DMS 273 (cell line): ENCODE measurements at regions not wholly inside any gene's neighbourhood (a gene's known extent, or its start where the extent isn't known, plus 50 kb on each side); places are given as distances from the start of the nearest gene placed in this dataset.
"Not testable (repeated sequence)": the region's sequence is repeated elsewhere in the genome, so short reads cannot be mapped to it uniquely, and the experiment has no call there.

Experiments
- DNase-seq: peaks from one replicate; lab custom pipeline; 2025; ENCODE audit not compliant: unreplicated experiment; lab: John Stamatoyannopoulos, UW

DNA sequence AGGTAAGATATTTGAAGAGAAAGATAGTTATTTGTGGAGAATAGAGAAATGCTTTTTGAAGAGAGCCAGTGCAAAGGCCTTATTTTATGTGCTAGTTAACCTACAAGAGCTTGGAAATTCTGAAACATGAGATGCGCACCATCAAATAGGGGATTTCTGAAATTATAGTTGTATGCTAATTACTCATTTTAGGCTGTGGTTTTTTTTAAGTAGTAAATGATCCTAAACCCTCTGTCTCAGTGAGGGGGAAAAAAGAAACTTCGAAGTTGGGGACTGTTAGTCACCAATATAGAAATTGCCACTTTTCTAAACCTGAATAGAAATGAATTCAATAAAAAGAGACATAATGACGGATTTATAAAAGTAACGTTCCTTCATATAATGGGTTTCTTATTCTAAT is 119.3 kb upstream of the MDFIC start:
- no peak for DNase-seq

DNA sequence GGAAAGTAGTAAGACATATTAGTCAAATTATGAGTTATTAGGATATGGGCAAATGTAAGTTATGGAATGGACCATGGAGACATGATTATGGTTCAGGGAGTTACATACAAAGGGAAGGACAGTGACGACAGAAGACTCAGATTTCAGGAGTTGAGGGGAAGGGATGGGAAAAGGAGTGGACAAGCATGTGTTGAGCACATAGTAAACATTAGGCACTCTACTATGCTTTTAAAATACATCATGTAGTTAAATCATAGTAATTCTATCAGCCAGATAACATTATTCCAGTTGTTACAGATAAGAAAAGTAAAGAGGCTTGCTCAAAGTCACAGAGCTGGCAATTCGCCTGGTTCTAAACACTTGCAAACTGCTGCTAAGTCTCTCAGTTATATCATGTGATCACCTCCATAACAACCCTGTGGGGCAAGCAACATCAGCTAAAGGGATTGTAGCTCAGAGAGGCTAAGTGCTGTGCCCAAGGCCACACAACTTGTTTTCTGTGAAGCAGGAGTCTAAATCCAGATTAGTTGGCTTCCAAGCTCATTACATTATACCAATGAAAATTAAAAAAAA is 115.2 kb upstream of the MDFIC start:
- DNase-seq: peak; percentile 46

DNA sequence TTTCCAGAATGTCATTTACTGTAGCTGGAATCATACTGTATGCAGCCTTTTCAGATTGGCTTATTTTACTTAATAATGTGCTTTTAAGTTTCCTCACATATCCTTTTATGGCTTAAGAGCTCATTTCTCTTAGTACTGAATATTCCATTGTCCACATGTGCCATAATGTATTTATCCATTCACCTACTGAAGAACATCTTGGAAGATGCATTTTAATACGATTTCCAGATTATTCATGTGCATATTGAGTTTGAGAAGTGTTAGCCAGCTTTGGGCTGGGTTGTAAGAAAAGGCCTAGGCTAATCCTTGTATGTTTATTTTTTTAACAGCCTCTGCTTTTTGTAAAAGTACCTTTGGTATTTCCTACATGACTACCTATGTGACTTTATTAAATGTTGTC is 109.3 kb upstream of the MDFIC start:
- no peak for DNase-seq

DNA sequence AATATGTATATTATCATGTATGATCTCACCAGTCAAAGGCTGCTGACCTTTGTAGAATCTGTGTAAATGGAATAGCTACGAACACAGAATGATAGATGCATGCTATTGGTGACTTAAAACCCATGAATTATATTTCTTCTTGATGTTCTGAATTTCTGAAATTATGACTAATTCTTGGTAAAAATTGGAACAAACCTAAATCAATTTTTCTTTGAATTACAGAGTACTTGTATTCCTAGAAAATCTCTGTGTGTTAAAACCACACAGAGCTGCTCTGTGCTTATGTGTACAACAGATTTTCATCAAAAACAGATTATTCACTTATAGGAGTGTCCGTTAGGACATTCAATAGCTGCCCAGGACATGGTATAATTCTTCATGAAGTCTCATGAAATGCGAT is 108.3 kb upstream of the MDFIC start:
- DNase-seq: no peak

DNA sequence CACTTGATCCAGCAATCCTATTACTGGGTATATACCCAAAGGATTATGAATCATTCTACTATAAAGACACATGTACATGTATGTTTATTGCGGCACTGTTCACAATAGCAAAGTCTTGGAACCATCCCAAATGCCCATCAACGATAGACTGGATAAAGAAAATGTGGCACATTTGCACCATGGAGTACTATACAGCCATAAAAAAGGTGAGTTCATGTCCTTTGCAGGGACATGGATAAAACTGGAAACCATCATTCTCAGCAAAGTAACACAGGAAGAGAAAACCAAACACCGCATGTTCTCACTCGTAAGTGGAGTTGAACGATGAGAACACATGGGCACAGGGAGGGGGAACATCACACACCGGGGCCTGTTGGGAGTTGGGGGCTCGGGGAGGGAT is 104.9 kb upstream of the MDFIC start:
- DNase-seq: not testable (repeated sequence)

DNA sequence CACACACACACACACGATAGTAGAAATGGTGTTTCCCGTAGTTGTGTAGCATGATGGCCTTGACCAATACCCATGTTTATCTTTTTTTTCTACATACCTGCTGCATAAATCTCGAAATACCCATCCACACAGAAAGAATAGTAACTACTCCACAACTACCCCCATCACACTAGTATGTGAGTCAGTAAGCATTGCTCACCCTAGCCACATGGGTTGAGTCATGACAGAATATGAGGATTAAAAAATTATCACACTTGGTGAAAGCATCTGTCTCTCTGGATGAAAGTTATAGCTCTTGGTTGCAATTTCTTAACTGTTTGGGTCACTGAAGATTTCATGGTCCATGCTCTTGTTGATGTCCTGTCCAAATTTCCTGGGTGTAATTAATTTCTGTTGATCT is 103.4 kb upstream of the MDFIC start:
- peak; percentile 21 for DNase-seq

DNA sequence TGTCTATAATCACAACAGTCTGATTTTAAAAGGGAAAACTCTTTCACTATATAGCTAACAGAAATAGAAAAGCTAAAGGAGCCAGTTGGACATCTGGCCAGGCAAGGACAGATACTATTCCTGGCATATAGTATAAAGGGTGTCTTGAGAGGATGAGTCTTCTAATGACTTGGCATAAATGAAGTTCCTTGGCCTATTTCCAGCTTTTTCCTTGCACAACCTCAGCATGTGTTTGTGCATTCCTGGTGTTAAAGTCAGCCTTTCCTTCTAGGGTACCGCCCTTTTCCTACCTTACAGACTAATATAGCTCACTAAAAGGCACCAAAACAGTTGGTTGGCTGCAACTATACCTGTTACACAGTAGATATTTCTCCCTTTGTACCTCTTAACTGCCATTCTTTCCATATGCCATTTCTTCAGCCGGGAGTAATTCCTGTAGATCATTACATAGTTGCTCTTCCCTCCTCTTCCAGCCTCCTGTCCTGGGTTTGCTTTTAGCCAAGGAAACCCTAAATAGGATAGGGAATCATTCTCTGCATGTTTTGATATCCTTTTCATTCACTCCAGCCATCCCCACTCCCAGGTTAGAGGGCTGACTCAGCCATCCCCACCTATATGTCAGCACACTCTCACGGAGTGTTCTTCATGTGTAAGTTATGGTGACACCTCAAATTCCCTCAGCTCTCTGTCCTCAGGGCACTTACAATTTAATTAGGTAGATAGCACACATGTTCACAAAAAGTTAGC is 102.1 kb upstream of the MDFIC start:
- peak; percentile 86 for DNase-seq

DNA sequence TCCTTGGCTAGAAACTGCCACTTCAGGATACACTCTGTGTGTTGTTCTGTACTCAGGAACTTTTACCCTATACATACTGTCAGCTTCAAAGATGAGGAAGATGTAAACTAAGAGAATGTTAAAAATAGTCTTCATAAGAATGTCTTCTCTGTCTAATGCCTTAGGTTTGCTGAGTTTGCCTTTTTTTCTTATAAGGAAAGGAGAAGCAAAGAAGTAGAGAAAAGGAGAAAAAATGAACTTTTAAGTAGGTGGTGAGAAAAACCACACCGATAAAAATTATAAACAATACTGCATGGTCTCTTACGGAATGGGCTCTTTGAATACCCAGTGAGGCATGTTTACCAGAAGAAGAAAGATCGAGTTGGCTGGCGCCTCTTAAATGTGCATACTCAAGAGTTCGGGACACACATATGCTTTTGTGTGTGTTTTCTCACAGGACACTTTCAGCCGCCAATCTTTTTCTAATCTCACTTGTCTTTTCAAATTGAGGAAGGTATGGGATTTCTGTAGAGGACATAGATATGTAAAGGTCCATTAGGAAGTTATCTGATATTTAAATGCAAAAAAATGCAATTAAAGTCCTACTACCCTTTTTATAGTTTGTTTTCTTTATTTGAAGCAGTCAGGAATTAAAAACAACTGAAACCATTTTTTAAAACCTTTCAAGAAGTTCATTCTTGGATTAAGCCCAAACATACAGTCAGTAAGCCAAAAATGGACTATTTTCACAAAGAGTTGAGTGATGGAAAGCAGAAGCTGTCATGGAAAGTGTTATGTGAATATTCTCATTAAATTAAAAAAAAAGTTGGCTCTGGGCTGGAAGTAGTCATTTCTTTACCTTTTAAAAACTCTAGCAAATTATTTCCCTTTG is 100.6 kb upstream of the MDFIC start:
- DNase-seq: peak; percentile 13

DNA sequence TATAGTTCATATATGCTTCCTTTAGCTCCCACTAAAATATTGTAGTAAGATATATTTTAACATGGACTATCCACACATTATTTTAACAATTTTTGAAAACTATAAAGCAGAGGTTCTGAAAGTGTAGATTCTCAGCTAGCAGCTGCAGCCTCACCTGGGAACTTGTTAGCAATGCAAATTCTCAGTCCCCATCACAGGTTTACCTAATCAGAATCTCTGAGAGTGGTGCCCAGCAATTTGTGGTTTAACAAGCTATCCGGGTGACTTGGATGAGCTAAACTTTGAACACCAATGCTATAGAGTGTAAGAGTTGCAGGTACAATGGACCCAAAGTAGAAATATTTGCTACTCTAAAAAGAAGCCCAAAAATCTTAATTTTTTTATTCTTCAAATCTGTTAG is 99.8 kb upstream of the MDFIC start:
- no peak for DNase-seq

DNA sequence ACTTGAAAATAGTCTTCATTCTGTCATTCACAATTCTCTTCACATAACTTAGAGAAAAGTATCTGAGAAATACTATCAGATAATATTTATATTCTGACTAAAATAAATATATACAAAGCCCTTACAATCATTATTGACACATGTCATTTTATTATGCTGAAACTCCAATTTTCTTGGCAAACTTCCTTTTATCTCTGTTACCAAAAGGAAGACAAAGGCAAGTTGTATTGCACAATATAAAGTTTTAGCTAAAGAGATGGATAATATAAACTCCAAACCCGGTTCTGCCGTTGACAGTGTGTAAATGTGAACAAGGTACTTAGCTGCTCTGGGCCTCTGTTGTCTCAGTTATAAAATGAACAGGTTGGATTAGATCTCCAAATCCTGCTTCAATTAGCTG is 99.0 kb upstream of the MDFIC start:
- DNase-seq: no peak

DNA sequence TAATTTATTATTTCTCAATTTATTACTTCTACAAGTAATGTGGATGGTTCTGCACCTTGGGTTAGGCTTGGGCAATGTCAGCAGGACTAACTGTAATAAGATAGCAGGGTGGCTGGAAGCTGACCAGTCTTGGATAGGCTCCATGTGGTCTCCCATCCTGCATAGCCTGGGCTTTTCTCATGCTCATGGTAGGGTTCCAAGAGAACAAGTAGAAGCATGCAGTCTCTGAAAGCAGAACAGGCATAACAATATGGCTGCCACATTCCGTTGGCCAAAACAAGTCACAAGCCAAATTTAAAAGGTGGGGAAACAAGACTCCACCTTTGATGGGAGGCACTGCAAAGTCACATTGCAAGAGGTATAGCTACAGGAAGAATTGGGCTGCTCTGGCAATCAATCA is 98.6 kb upstream of the MDFIC start:
- peak; percentile 19 for DNase-seq

DNA sequence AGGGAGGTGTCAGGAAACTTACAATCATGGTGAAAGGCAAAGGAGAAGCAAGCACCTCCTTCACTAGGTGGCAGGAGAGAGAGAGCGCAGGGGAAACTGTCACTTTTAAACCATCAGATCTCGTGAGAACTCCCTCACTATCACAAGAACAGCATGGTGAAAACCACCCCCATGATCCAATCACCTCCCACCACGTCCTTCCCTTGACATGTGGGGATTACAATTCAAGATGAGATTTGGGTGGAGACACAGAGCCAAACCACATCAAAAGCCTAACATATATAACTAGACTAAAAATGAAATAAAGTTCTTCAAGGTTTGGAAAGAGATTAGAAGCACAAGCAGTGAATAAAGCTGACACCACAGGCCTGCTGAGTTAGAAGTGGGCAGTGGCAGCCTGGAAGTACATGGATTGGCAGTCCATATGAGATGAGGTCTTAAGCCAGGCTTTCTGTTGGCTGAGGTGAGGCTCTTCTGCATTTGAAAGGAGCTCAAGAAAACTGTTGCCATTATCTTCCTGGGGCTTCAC is 96.4 kb upstream of the MDFIC start:
- no peak for DNase-seq

DNA sequence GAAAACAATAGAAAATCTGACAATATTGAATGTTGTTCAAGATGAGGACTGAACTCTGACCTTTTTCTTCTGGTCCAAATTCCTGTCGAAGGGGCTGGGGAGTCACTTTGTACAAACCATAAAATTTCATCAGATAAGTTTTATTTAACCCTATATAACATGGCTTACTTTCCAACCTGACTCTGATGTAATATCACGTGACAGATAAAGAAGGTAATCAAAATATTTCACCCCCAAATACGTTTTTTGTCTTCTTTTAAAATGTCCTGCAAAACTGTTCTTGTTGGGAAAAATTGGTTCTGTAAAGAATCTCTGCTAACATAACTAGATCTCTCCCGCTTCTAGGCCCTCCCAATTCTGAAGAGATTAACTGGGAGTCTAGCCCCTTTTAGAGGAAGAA is 90.9 kb upstream of the MDFIC start:
- DNase-seq: no peak

DNA sequence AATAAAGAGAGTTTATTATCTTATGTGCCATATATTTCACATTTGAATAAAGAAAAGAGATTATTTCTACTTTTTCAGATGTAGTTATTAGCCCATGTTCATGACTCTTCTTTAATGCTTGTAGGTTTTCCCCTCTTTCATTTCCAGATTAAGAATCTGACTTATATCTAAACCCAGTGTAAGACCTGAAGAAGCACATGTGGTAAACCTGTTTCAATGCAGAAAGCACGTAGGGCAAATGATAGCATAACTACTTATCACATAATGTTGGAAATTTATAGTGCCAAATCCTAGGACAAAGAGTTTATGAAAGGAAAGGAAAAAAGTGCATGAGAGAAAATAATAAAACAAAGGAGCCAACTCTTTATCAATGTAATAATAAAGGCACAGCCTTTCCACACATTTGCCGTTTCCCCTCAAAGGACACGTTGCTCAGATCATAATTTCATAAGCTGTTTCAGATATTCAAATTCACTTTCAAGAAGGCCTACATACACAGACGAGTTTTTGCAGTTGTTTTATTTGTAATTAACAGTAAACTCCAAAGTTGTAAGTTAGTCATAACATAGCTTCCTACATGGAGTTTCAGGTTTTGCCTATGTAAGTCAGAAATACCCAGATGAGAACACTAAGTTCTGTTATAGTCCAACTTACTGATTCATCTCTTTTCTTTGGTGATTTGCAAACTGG is 88.8 kb upstream of the MDFIC start:
- no peak for DNase-seq

DNA sequence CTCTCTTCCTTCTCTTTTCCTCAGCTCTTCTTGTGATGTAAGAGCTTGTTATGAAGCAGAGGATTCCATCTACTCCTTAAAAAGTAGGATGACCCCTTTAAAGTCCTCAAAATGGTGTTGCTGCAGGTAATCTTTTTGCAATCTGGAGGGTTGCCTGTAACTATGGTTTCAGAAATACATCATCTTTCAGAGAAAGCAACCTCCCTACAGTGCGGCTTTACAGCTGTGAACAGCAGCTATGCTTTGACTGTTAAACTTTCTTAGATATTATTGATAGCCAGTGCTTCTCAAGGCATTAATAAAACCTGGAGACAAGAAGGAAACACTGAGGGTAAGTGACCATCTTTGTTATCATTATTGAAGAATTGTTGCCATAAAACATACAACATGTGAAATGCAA is 86.6 kb upstream of the MDFIC start:
- no peak for DNase-seq

DNA sequence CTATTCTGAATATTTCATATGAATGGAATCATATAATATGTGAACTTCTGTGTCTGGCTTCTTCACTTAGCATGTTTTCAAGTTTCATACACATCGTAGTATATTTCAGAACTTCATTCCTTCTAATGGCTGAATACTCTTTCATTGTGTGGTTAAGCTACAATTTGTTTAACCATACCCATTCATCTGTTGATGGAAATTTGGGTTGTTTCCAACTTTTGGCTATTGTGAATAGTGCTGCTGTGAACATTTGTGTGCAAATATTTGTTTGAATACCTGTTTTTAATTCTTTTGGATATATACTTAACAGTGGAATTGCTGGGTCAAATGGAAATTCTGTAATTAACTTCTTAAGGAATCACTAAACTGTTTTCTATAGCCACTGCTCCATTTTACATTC is 86.0 kb upstream of the MDFIC start:
- DNase-seq: no peak

DNA sequence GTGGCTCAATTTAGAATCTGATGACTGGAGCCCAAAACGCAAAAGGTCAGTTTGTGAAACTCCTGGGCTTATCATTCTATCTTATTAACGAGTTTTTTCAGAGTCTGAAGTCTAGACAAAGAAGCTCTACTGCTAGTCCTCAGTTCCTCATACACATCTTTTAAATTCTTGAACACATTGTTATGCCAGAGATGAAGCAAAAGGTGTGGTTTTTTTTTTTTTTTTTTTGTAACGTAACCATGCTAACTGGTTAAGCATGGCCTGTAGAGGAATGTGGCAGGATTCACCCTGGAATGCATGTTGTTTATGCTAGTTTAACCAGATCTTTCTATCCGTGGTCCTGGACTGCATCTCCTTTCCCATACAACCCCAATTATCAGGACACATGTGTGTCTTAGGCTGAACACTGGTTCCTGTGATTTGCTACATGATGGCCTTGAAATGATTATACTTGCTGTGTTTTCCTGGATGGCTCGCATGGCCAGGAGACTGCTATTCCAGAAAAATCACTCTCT is 79.3 kb upstream of the MDFIC start:
- DNase-seq: no peak

DNA sequence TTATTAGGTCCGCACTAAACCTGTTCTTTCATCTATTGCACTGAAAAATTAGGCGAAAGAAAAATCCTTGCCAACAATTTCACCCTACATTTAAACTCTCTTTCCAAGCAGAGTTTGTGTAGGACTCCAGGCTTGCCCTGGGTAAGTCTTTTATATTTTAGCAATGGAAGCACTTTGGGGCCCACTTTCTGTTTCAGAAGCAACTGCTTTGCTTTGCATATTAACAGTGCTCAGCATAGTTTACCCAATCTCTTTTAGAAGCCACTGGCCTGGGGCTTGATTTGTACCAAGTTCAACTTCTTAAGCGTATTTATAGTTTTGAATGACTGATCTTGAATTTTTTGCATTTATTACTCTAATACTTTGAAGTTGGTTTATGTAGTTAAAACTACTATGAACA is 78.8 kb upstream of the MDFIC start:
- DNase-seq: no peak

DNA sequence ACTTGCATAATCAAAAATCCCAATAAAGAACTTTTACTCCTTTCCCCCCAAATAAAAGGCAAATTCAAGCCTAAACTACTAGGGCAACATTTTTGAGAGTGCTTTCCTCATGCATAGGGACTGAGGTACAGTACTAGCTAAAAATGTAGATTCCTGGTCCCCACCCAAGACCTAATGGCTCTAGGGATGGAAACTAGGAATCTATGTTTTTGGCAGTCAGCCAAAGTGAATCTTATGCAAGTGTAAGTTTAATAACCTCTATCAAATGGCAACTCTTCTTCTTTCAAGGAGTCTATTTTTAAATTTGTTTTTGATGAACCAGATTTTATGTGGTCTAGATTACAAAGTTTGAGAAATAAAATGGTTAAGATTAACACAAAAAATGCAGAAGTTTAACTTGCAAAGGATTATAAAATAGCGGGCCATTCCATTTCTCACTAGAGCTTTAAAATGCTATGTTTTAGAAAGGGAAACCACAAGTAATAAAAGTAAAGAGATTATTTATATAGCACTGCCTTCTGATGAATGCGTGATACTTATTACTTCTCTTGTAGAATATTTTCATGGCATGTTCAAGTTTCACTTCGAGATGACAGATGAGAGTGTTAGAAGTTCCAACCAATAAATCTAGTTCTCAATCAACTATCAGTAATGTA is 70.4 kb upstream of the MDFIC start:
- peak; percentile 50 for DNase-seq

DNA sequence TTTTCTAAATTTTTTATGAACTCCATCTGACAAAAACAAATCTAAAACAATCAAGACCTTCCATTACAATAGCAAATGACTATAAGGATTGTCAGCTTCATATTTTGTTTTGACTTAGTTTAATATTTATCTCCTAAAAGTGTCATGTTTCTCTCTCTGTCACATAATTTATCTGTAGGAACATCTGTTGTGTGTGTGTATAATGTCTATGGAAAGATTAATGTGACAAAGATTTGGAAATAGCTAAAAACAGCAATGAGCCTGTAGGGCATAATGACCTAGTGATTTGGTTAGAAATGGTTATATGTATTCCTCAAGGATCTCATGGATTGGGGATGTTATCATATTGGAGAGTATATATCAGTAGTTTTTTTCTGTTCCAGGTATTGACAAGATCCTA is 69.6 kb upstream of the MDFIC start:
- no peak for DNase-seq

DNA sequence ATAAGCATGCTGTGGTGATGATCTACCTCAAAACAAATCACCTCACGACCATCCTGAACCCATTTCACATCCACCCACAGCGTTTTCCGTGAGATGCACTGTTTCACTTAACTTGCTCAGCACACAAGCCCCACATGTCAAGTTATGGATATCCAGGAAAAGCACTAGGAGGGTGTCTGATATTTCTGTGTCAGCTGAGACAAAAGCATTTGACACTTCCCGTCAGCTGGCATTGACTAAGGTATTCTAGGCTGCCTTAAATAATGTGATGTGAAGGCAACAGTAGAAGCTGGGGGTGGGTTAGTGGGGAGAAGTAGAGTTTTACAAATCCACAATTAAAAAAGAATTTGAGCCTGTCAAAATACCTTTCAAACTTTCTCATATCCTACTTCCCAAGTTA is 68.7 kb upstream of the MDFIC start:
- DNase-seq: no peak
